Heart left ventricle (tissue), 13 donors: ENCODE measurements at regions not wholly inside any gene's neighbourhood (a gene's known extent, or its start where the extent isn't known, plus 50 kb on each side); places are given as distances from the start of the nearest gene placed in this dataset.

ENCODE experiments used
- CTCF ChIP-seq, 12 donors: fragments of 200-600 bp; sonication (generic) in 4 of 12; IDR thresholded peaks; one replicate each; pipeline versions ENCODE4 v1.5.0 to v1.8.0; 2018 to 2022; ENCODE audit warnings: antibody characterized with exemption in 12 of 12, mild to moderate bottlenecking in 5 of 12
- POLR2A ChIP-seq, 2 donors: fragments of 450-650 bp; IDR thresholded peaks; one replicate each; pipeline ENCODE4 v1.6.1; 2017; ENCODE audit warnings: antibody characterized with exemption in 2 of 2, mild to moderate bottlenecking in 2 of 2, moderate library complexity in 2 of 2
- donor health status: ischemic (EF 13 %, LVEDD 7.1; RV severe dilation, severe dysfunction).
- donor health status: DM: no; HTN: yes; CAD: no.
- donor health status: DM: no; HTN: no; CAD: no.
- donor health status: ischemic (EF 25% LVEDD 6.9; RV normal size, moderate dysfunction).
- donor health status: ischemic (EF 25% LVEDD 5.7; RV mildly dilated, moderate dysfunction).
- donor health status: ischemic (EF 35%, LVEDD 5.7; RV mildly dilated, moderate dysfunction).
- donor health status: nonischemic (EF 11% LVEDD 7.7; RV severe dilation, severe dysfunction).
- donor health status: DM: yes; HTN: yes; CAD: no.
- donor health status: PGD.
- donor health status: ischemic (EF 29% LVEDD 5.4; RV normal size, mild dysfunction).
- donor health status: nonischemic (EF 23%, LVEDD 6.1; RV moderate dilation, normal function).

GRCh38 chr2:106030287-106031268, 163.5 kb downstream of the UXS1 start:
- no peak for TF ChIP-seq CTCF (IDR thresholded peaks at IDR 0.05)
- TF ChIP-seq POLR2A (IDR thresholded peaks at IDR 0.05): no peak
